ENCODE measurements at regions not wholly inside any gene's neighbourhood (a gene's known extent, or its start where the extent isn't known, plus 50 kb on each side); places are given as distances from the start of the nearest gene placed in this dataset.

DNA sequence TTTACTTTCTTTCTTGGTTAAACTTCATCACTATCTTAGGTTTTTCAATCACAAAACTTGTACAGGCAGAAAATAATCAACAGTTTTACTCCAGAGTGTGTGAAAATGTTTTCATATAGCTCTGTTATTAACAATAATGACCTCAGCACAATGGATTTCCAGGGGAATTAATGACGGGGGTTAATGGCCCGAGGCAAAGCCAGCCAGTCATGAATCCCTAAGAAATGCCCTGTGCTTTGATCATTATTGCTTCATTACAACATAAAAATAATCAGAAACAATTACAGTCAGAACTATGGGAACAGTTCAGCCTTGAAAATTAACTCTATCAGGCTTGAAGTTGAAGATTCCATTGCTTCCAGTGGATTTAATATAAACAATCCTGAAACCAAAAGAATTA, 875.4 kb downstream of the ROBO2 start:
- Histone ChIP-seq H3K9me3 (replicated peaks in 1 of 2; ENCODE audit: control insufficient read depth in 1 of 2, insufficient read depth in 1 of 2, low read length in 2 of 2) (peaks cover under 1 to 9% of the 10 kb centered on the region in 2 donors), H3K79me2 (ENCODE audit: insufficient read depth, low read length) (no peaks in the 10 kb centered on the region), H3K9ac (ENCODE audit: insufficient read depth, low read length, poor library complexity, severe bottlenecking) (no peak overlapping the region), H2AFZ (ENCODE audit: insufficient read depth, low read depth, low read length, poor library complexity, severe bottlenecking) (no peak overlapping the region), H3K36me3 (replicated peaks in 1 of 2; ENCODE audit: control insufficient read depth in 1 of 2, insufficient read depth in 2 of 2, low read length in 2 of 2) (no peaks in the 10 kb centered on the region), H3K27ac (ENCODE audit: low read depth in 1 of 2, low read length in 2 of 2) (no peak overlapping the region), H4K20me1 (ENCODE audit: insufficient read depth, low read length) (no peaks in the 10 kb centered on the region), H3K4me2 (replicated peaks; ENCODE audit: extremely low read depth, low read length, poor library complexity, severe bottlenecking) (no peak overlapping the region), H3K4me3 (replicated peaks in 1 of 3; ENCODE audit: low read depth in 2 of 3, low read length in 3 of 3) (no peak overlapping the region), H3K27me3 (ENCODE audit: control insufficient read depth in 2 of 2, insufficient read depth in 2 of 2, low read length in 2 of 2) (no peaks in the 10 kb centered on the region), H3K4me1 (ENCODE audit: control insufficient read depth in 1 of 2, insufficient read depth in 2 of 2, low read length in 2 of 2) (no peaks in the 10 kb centered on the region)
- no peak overlapping the region for H3K4me3 Mint-ChIP-seq
- H3K36me3 Mint-ChIP-seq: no peaks in the 10 kb centered on the region
- H3K27ac Mint-ChIP-seq: no peak overlapping the region
- WGBS (ENCODE audit: insufficient coverage): no CpG with 5 or more reads among the region's 2 CpGs
- DNase-seq: no peak
- TF ChIP-seq, protein P1, sequence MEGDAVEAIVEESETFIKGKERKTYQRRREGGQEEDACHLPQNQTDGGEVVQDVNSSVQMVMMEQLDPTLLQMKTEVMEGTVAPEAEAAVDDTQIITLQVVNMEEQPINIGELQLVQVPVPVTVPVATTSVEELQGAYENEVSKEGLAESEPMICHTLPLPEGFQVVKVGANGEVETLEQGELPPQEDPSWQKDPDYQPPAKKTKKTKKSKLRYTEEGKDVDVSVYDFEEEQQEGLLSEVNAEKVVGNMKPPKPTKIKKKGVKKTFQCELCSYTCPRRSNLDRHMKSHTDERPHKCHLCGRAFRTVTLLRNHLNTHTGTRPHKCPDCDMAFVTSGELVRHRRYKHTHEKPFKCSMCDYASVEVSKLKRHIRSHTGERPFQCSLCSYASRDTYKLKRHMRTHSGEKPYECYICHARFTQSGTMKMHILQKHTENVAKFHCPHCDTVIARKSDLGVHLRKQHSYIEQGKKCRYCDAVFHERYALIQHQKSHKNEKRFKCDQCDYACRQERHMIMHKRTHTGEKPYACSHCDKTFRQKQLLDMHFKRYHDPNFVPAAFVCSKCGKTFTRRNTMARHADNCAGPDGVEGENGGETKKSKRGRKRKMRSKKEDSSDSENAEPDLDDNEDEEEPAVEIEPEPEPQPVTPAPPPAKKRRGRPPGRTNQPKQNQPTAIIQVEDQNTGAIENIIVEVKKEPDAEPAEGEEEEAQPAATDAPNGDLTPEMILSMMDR (IDR thresholded peaks at IDR 0.05): no peak
- H3K9me3 Mint-ChIP-seq: peaks cover 0 to 9% (median 3%) of the 10 kb centered on the region in 7 donors
- no peaks in the 10 kb centered on the region for H3K4me1 Mint-ChIP-seq
- peaks cover 0 to 2% (median 0%) of the 10 kb centered on the region in 3 donors for H3K27me3 Mint-ChIP-seq (ENCODE audit: low read depth in 3 of 3)
- intact Hi-C loops (cut with micrococcal nuclease): no loop called here

DNA sequence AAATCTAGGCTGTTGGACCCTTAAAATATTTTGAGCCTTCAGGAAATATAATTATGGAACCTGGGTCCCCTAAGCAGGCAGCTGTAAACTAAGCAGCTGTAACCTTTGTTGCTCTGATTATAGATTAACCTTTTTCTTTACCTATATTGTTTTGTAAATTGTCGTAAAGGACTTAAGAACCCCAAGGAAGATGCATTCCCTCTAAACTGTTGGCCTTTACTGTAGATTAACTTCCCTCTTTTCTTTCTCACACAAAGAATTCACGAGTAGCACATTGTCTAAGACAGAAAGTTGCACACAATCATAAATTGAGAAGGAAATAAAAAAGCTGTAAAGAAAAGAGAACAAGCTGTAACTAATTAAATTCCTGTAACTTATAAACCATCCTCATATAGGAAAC, 877.3 kb downstream of the ROBO2 start:
- intact Hi-C loops (cut with micrococcal nuclease): no loop called here
- Mint-ChIP-seq H3K4me1 (no peaks in the 10 kb centered on the region), H3K4me3 (no peak overlapping the region), H3K9me3 (peaks cover 0 to 12% (median 5%) of the 10 kb centered on the region in 7 donors), H3K27me3 (ENCODE audit: low read depth in 3 of 3) (peaks cover 0 to 2% (median 0%) of the 10 kb centered on the region in 3 donors), H3K36me3 (no peaks in the 10 kb centered on the region), H3K27ac (no peak overlapping the region)
- Histone ChIP-seq H3K79me2 (ENCODE audit: insufficient read depth, low read length) (no peaks in the 10 kb centered on the region), H2AFZ (ENCODE audit: insufficient read depth, low read depth, low read length, poor library complexity, severe bottlenecking) (no peak overlapping the region), H3K4me2 (replicated peaks; ENCODE audit: extremely low read depth, low read length, poor library complexity, severe bottlenecking) (no peak overlapping the region), H3K4me3 (replicated peaks in 1 of 3; ENCODE audit: low read depth in 2 of 3, low read length in 3 of 3) (no peak overlapping the region), H4K20me1 (ENCODE audit: insufficient read depth, low read length) (no peaks in the 10 kb centered on the region), H3K9me3 (replicated peaks in 1 of 2; ENCODE audit: control insufficient read depth in 1 of 2, insufficient read depth in 1 of 2, low read length in 2 of 2) (peaks cover 9 to 23% of the 10 kb centered on the region in 2 donors), H3K4me1 (ENCODE audit: control insufficient read depth in 1 of 2, insufficient read depth in 2 of 2, low read length in 2 of 2) (no peaks in the 10 kb centered on the region), H3K27ac (ENCODE audit: low read depth in 1 of 2, low read length in 2 of 2) (no peak overlapping the region), H3K9ac (ENCODE audit: insufficient read depth, low read length, poor library complexity, severe bottlenecking) (no peak overlapping the region), H3K36me3 (replicated peaks in 1 of 2; ENCODE audit: control insufficient read depth in 1 of 2, insufficient read depth in 2 of 2, low read length in 2 of 2) (no peaks in the 10 kb centered on the region), H3K27me3 (ENCODE audit: control insufficient read depth in 2 of 2, insufficient read depth in 2 of 2, low read length in 2 of 2) (no peaks in the 10 kb centered on the region)
- TF ChIP-seq, protein P1 (IDR thresholded peaks at IDR 0.05): no peak
- no CpG with 5 or more reads among the region's 2 CpGs for WGBS (ENCODE audit: insufficient coverage)
- no peak for DNase-seq

Data from CD14-positive monocyte (primary cell).